ENCODE measurements at regions not wholly inside any gene's neighbourhood (a gene's known extent, or its start where the extent isn't known, plus 50 kb on each side); places are given as distances from the start of the nearest gene placed in this dataset.
A peak's percentile ranks its signal among the peaks of the same experiment; 100 is the strongest.

GRCh38 chr3:128569756-128570155, 76.8 kb upstream of the GATA2 start:
- no peak for DNase-seq (ENCODE audit: extremely low read depth in 1 of 11, low read depth in 9 of 11, low spot score in 4 of 11)

GRCh38 chr3:128568602-128569490, 75.8 kb upstream of the GATA2 start:
- DNase-seq (ENCODE audit: extremely low read depth in 1 of 11, low read depth in 9 of 11, low spot score in 4 of 11): no peak

- DNase-seq (ENCODE audit: extremely low read depth in 1 of 11, low read depth in 9 of 11, low spot score in 4 of 11): no peak
Measured at GRCh38 chr3:128567705-128568356, 74.8 kb upstream of the GATA2 start.

- no peak for DNase-seq (ENCODE audit: extremely low read depth in 1 of 11, low read depth in 9 of 11, low spot score in 4 of 11)
Measured at GRCh38 chr3:128567141-128567540, 74.1 kb upstream of the GATA2 start.

GRCh38 chr3:128563439-128563838, 70.4 kb upstream of the GATA2 start:
- DNase-seq (ENCODE audit: extremely low read depth in 1 of 11, low read depth in 9 of 11, low spot score in 4 of 11): no peak

- DNase-seq (ENCODE audit: extremely low read depth in 1 of 11, low read depth in 9 of 11, low spot score in 4 of 11): no peak
Measured at GRCh38 chr3:128561504-128561903, 68.5 kb upstream of the GATA2 start.

GRCh38 chr3:128560768-128561167, 67.8 kb upstream of the GATA2 start:
- DNase-seq (ENCODE audit: extremely low read depth in 1 of 11, low read depth in 9 of 11, low spot score in 4 of 11): no peak

GRCh38 chr3:128559486-128560225, 66.7 kb upstream of the GATA2 start:
- no peak for DNase-seq (ENCODE audit: extremely low read depth in 1 of 11, low read depth in 9 of 11, low spot score in 4 of 11)

GRCh38 chr3:128557531-128558280, 64.7 kb upstream of the GATA2 start:
- no peak for DNase-seq (ENCODE audit: extremely low read depth in 1 of 11, low read depth in 9 of 11, low spot score in 4 of 11)

GRCh38 chr3:128556907-128557306, 63.9 kb upstream of the GATA2 start:
- no peak for DNase-seq (ENCODE audit: extremely low read depth in 1 of 11, low read depth in 9 of 11, low spot score in 4 of 11)

GRCh38 chr3:128556384-128556783, 63.4 kb upstream of the GATA2 start:
- no peak for DNase-seq (ENCODE audit: extremely low read depth in 1 of 11, low read depth in 9 of 11, low spot score in 4 of 11)

- no peak for DNase-seq (ENCODE audit: extremely low read depth in 1 of 11, low read depth in 9 of 11, low spot score in 4 of 11)
Measured at GRCh38 chr3:128555841-128556240, 62.8 kb upstream of the GATA2 start.

- peak in 1 of 11 donors; percentile 29 for DNase-seq (ENCODE audit: extremely low read depth in 1 of 11, low read depth in 9 of 11, low spot score in 4 of 11)
Measured at GRCh38 chr3:128555098-128555825, 62.3 kb upstream of the GATA2 start.

- no peak for DNase-seq (ENCODE audit: extremely low read depth in 1 of 11, low read depth in 9 of 11, low spot score in 4 of 11)
Measured at GRCh38 chr3:128554465-128555097, 61.6 kb upstream of the GATA2 start.

- no peak for DNase-seq (ENCODE audit: extremely low read depth in 1 of 11, low read depth in 9 of 11, low spot score in 4 of 11)
Measured at GRCh38 chr3:128554100-128554464, 61.1 kb upstream of the GATA2 start.

GRCh38 chr3:128553560-128553959, 60.6 kb upstream of the GATA2 start:
- DNase-seq (ENCODE audit: extremely low read depth in 1 of 11, low read depth in 9 of 11, low spot score in 4 of 11): no peak

- no peak for DNase-seq (ENCODE audit: extremely low read depth in 1 of 11, low read depth in 9 of 11, low spot score in 4 of 11)
Measured at GRCh38 chr3:128551867-128552266, 58.9 kb upstream of the GATA2 start.

- no peak for DNase-seq (ENCODE audit: extremely low read depth in 1 of 11, low read depth in 9 of 11, low spot score in 4 of 11)
Measured at GRCh38 chr3:128551451-128551850, 58.5 kb upstream of the GATA2 start.

Measured in renal cortex interstitium (tissue), 11 donors.